ENCODE measurements at regions not wholly inside any gene's neighbourhood (a gene's known extent, or its start where the extent isn't known, plus 50 kb on each side); places are given as distances from the start of the nearest gene placed in this dataset.
"Not testable (repeated sequence)": the region's sequence is repeated elsewhere in the genome, so short reads cannot be mapped to it uniquely, and the experiment has no call there.

DNA sequence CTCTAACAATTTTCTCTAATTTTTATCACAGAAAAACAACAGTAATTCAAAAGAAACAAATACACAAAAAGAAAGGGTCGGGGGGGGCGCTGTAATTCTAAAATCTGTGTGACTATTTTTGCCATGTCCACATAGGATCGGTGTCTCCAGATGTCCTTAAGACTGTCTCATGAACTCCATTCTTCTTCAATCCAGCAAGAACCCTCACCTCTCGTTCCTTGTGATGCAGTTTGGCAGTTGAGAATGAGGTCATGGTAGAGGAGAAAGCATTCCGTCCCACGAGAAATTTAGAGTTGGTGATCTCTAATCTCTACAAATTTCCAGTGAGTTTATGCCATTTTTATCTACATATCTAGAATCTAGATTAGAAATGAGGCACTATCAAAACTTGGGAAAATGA is 394.7 kb downstream of the TFEC start:
- Histone ChIP-seq H3K4me3 (ENCODE audit: low read depth in 1 of 2, low read length in 2 of 2) (no peak overlapping the region), H3K9ac (ENCODE audit: low read length) (no peak overlapping the region), H3K27me3 (ENCODE audit: control insufficient read depth in 1 of 2, insufficient read depth in 2 of 2, low read length in 2 of 2) (no peaks in the 10 kb centered on the region), H3K4me1 (ENCODE audit: insufficient read depth, low read length) (no peaks in the 10 kb centered on the region), H3K9me3 (ENCODE audit: low read length) (no peaks in the 10 kb centered on the region), H3K27ac (ENCODE audit: low read depth, low read length) (no peak overlapping the region), H3K36me3 (ENCODE audit: insufficient read depth, low read length) (no peaks in the 10 kb centered on the region)

DNA sequence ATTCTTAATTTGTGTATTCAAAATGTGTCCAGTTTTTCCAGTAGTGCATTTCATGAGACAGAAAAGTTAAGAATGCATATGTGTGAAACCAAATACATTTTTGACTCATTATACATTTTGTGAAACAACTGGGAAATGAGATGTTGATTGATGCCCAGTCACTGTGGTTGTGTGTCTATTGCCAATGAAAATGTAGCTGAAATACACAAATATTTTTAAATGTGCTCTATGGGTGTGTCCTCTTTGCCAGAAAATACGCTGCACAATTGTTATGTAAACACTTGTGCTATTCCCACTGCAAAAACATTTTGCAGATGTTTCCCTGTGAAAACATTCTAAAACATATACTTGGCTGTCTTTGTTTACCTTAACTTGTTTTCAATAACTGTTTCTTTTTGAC is 395.2 kb downstream of the TFEC start:
- Histone ChIP-seq H3K4me3 (ENCODE audit: low read depth in 1 of 2, low read length in 2 of 2) (no peak overlapping the region), H3K36me3 (ENCODE audit: insufficient read depth, low read length) (no peaks in the 10 kb centered on the region), H3K9ac (ENCODE audit: low read length) (no peak overlapping the region), H3K4me1 (ENCODE audit: insufficient read depth, low read length) (no peaks in the 10 kb centered on the region), H3K27ac (ENCODE audit: low read depth, low read length) (no peak overlapping the region), H3K27me3 (ENCODE audit: control insufficient read depth in 1 of 2, insufficient read depth in 2 of 2, low read length in 2 of 2) (no peaks in the 10 kb centered on the region), H3K9me3 (ENCODE audit: low read length) (no peaks in the 10 kb centered on the region)

DNA sequence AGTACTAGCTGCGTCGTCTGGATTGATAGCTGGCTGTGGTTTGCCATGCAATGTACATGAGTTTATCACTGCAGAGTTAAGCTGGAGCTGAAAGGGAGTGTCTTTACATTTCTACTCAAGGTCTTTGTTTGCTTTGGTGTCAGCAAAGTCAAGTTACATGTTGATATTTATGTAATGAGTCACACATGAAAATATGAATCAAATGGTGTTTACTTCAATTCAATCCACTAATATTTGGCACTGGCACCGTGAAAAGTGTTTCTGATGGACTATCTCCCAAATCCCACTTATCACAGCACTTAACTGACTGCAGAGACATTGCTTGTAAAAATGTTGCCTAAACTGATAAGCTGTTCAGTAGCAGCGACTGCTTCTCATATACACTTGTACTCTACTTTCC is 395.9 kb downstream of the TFEC start:
- H3K9me3 ChIP-seq (ENCODE audit: low read length), result no peaks in the 10 kb centered on the region
- no peaks in the 10 kb centered on the region for H3K36me3 ChIP-seq (ENCODE audit: insufficient read depth, low read length)
- no peaks in the 10 kb centered on the region for H3K27me3 ChIP-seq (ENCODE audit: control insufficient read depth in 1 of 2, insufficient read depth in 2 of 2, low read length in 2 of 2)
- H3K4me3 ChIP-seq (ENCODE audit: low read depth in 1 of 2, low read length in 2 of 2), result no peak overlapping the region
- H3K9ac ChIP-seq (ENCODE audit: low read length), result no peak overlapping the region
- H3K4me1 ChIP-seq (ENCODE audit: insufficient read depth, low read length), result no peaks in the 10 kb centered on the region
- no peak overlapping the region for H3K27ac ChIP-seq (ENCODE audit: low read depth, low read length)

DNA sequence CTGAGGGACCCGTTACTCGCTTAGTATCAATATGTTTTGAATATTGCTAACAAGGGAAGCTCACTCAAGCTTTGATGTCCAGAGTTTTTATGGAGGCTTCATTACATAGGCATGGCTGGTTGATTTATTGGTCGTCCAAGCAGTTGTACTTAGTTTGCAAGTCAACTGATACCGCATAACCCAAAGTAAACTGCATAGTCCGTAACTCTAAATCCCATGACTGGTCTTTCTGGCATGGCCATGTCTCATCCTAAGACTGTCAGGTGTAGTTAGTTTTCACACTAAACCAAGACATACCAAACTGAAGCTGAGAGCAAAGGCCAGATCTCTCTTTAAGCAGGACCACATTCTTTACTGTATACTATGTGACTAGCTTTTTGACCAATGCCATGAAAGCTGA is 397.9 kb downstream of the TFEC start:
- Histone ChIP-seq H3K27me3 (ENCODE audit: control insufficient read depth in 1 of 2, insufficient read depth in 2 of 2, low read length in 2 of 2) (no peaks in the 10 kb centered on the region), H3K4me3 (ENCODE audit: low read depth in 1 of 2, low read length in 2 of 2) (no peak overlapping the region), H3K9me3 (ENCODE audit: low read length) (no peaks in the 10 kb centered on the region), H3K4me1 (ENCODE audit: insufficient read depth, low read length) (no peaks in the 10 kb centered on the region), H3K27ac (ENCODE audit: low read depth, low read length) (no peak overlapping the region), H3K9ac (ENCODE audit: low read length) (no peak overlapping the region), H3K36me3 (ENCODE audit: insufficient read depth, low read length) (no peaks in the 10 kb centered on the region)

DNA sequence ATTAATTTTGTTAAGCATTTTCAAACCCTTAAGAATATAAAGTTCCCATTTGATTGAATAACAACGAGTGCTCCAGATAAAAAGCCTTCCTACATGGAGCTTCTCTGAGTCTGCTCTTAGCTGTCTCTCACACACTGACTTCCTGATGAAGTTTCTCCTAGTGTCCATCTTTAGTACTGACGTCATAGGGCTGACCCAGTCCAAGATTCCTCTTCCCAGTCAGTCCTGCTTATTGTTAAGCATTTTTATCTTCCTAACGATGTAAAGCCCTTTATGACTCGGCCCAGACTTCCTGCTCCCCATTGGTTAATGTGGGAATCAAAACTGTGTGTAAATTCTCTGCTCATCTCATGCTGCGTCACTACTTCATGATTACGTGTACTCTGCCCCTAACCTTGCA is 398.8 kb downstream of the TFEC start:
- Histone ChIP-seq H3K9ac (ENCODE audit: low read length) (no peak overlapping the region), H3K4me3 (ENCODE audit: low read depth in 1 of 2, low read length in 2 of 2) (no peak overlapping the region), H3K4me1 (ENCODE audit: insufficient read depth, low read length) (no peaks in the 10 kb centered on the region)

DNA sequence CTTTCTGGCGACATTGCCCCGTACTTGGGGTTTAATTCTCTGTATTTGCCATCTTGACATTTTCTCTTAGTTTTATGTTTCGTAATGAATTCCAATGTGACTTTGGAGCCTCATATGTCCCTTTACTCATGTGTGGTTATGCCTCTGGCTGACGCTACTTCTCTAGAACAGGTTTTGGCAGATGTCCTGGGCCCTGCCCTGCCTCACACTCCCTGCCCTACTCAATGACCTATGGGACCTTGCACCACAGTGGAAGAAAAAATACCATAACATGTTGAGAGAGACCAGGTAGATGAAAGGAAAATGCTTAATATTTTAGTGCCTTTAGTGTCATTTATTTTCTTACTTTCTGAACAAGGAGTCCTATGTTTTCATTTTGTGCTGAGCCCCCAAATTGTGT is 400.5 kb downstream of the TFEC start:
- H3K9ac ChIP-seq (ENCODE audit: low read length), result no peak overlapping the region
- H3K36me3 ChIP-seq (ENCODE audit: insufficient read depth, low read length), result no peaks in the 10 kb centered on the region
- H3K27me3 ChIP-seq (ENCODE audit: control insufficient read depth in 1 of 2, insufficient read depth in 2 of 2, low read length in 2 of 2), result no peaks in the 10 kb centered on the region
- H3K4me1 ChIP-seq (ENCODE audit: insufficient read depth, low read length), result no peaks in the 10 kb centered on the region
- H3K27ac ChIP-seq (ENCODE audit: low read depth, low read length), result no peak overlapping the region
- H3K9me3 ChIP-seq (ENCODE audit: low read length), result no peaks in the 10 kb centered on the region
- no peak overlapping the region for H3K4me3 ChIP-seq (ENCODE audit: low read depth in 1 of 2, low read length in 2 of 2)

More for the DNA sequence above, 398.8 kb downstream of the TFEC start:
- Histone ChIP-seq H3K36me3 (ENCODE audit: insufficient read depth, low read length) (no peaks in the 10 kb centered on the region), H3K27me3 (ENCODE audit: control insufficient read depth in 1 of 2, insufficient read depth in 2 of 2, low read length in 2 of 2) (no peaks in the 10 kb centered on the region), H3K27ac (ENCODE audit: low read depth, low read length) (no peak overlapping the region), H3K9me3 (ENCODE audit: low read length) (no peaks in the 10 kb centered on the region)

DNA sequence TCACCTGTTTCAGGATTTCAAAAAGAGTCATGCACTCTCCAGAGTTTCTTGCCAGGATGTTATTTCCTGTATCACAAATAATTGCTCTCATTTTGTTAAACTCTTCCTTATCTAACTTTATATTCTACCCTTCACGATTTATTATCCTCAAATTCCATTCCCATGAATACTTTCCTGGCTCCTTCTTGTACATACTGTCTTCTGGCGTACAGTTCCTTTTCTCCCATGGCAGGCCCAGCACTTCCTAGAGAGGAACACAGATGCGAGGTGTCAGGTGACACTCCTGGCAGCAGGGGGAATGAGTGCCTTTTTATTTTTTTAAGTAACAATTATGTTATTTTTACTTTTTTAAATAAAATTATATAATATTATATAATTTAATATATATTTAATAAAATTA is 411.9 kb downstream of the TFEC start:
- H3K4me3 ChIP-seq (ENCODE audit: low read depth in 1 of 2, low read length in 2 of 2), result no peak overlapping the region
- no peak overlapping the region for H3K27ac ChIP-seq (ENCODE audit: low read depth, low read length)
- no peaks in the 10 kb centered on the region for H3K9me3 ChIP-seq (ENCODE audit: low read length)
- no peaks in the 10 kb centered on the region for H3K36me3 ChIP-seq (ENCODE audit: insufficient read depth, low read length)
- no peak overlapping the region for H3K9ac ChIP-seq (ENCODE audit: low read length)
- H3K27me3 ChIP-seq (ENCODE audit: control insufficient read depth in 1 of 2, insufficient read depth in 2 of 2, low read length in 2 of 2), result no peaks in the 10 kb centered on the region
- no peaks in the 10 kb centered on the region for H3K4me1 ChIP-seq (ENCODE audit: insufficient read depth, low read length)

DNA sequence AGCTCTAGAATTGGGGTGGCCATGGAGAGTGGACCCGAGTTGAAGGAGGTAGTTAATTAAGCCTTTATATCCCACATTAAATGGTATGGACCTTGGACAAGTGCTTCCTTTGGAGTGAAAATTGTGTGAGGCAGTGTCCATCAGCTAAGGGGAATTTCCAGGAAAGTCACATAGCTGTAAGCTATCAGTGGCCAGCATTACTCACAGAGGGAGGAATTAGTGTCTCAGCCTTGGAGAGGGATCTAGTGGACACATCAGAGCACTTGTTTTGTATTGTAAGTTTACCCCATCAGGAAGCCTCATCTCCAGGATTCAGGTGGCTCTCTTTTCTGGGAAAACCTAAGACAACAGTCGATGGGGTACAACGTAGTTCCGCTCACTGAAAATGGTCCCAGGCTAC is 416.7 kb downstream of the TFEC start:
- Histone ChIP-seq H3K27ac (ENCODE audit: low read depth, low read length) (no peak overlapping the region), H3K9ac (ENCODE audit: low read length) (no peak overlapping the region), H3K27me3 (ENCODE audit: control insufficient read depth in 1 of 2, insufficient read depth in 2 of 2, low read length in 2 of 2) (no peaks in the 10 kb centered on the region), H3K4me1 (ENCODE audit: insufficient read depth, low read length) (no peaks in the 10 kb centered on the region), H3K4me3 (ENCODE audit: low read depth in 1 of 2, low read length in 2 of 2) (no peak overlapping the region), H3K36me3 (ENCODE audit: insufficient read depth, low read length) (no peaks in the 10 kb centered on the region), H3K9me3 (ENCODE audit: low read length) (no peaks in the 10 kb centered on the region)

DNA sequence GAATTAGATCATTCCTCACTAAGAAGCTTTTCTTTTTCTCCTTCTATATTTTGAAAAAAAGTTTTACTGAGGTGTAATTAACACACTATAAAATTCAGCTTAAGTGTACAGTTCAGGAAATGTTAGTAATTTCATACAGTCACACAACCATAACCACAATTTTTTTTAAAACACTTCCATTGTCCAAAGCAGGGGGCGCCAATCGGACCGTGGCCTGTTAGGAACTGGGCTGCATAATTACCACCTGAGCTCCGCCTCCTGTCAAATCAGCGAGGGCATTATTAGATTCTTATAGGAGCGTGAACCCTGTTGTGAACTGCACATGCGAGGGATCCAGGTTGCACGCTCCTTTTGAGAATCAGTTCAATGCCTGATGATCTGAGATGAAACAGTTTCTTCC is 427.1 kb downstream of the TFEC start:
- H3K4me3 ChIP-seq (ENCODE audit: low read depth in 1 of 2, low read length in 2 of 2), result no peak overlapping the region
- no peak overlapping the region for H3K27ac ChIP-seq (ENCODE audit: low read depth, low read length)
- no peaks in the 10 kb centered on the region for H3K9me3 ChIP-seq (ENCODE audit: low read length)
- no peaks in the 10 kb centered on the region for H3K4me1 ChIP-seq (ENCODE audit: insufficient read depth, low read length)
- no peaks in the 10 kb centered on the region for H3K27me3 ChIP-seq (ENCODE audit: control insufficient read depth in 1 of 2, insufficient read depth in 2 of 2, low read length in 2 of 2)
- no peaks in the 10 kb centered on the region for H3K36me3 ChIP-seq (ENCODE audit: insufficient read depth, low read length)
- H3K9ac ChIP-seq (ENCODE audit: low read length), result no peak overlapping the region

DNA sequence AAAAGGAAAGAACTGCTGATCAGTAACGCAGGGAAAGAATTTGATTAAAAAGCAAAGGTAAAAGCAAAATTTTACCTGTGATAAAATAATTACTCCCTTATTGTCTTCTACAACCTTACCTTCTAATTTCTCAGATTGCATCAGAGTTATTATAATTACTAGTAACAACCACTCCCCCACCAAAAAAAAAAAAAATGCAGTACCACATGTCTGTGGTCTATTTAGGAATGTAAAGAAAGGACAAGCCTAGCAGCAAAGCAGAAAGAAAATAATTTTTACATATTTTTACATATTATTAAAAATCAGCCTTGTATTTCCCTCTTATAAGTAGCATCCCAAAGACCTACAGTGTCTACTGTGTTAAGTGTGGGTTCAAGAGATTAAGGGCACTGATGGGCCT is 430.4 kb downstream of the TFEC start:
- Histone ChIP-seq H3K27ac (ENCODE audit: low read depth, low read length) (no peak overlapping the region), H3K9me3 (ENCODE audit: low read length) (no peaks in the 10 kb centered on the region), H3K27me3 (ENCODE audit: control insufficient read depth in 1 of 2, insufficient read depth in 2 of 2, low read length in 2 of 2) (no peaks in the 10 kb centered on the region), H3K4me3 (ENCODE audit: low read depth in 1 of 2, low read length in 2 of 2) (no peak overlapping the region), H3K4me1 (ENCODE audit: insufficient read depth, low read length) (no peaks in the 10 kb centered on the region), H3K9ac (ENCODE audit: low read length) (no peak overlapping the region), H3K36me3 (ENCODE audit: insufficient read depth, low read length) (no peaks in the 10 kb centered on the region)

DNA sequence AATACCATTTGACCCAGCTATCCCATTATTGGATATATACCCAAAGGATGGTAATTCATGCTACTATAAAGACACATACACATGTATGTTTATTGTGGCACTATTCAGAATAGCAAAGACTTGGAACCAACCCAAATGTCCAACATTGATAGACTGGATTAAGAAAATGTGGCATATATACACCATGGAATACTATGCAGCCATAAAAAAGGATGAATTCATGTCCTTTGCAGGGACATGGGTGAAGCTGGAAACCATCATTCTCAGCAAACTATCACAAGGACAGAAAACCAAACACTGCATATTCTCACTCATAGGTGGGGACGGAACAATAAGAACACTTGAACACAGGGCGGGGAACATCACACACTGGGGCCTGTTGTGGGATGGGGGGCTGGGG is 431.4 kb downstream of the TFEC start:
- not testable (repeated sequence) for H3K27ac ChIP-seq (ENCODE audit: low read depth, low read length); H3K27me3 ChIP-seq (ENCODE audit: control insufficient read depth in 1 of 2, insufficient read depth in 2 of 2, low read length in 2 of 2); H3K4me1 ChIP-seq (ENCODE audit: insufficient read depth, low read length); H3K9ac ChIP-seq (ENCODE audit: low read length); H3K9me3 ChIP-seq (ENCODE audit: low read length); H3K4me3 ChIP-seq (ENCODE audit: low read depth in 1 of 2, low read length in 2 of 2); H3K36me3 ChIP-seq (ENCODE audit: insufficient read depth, low read length)

DNA sequence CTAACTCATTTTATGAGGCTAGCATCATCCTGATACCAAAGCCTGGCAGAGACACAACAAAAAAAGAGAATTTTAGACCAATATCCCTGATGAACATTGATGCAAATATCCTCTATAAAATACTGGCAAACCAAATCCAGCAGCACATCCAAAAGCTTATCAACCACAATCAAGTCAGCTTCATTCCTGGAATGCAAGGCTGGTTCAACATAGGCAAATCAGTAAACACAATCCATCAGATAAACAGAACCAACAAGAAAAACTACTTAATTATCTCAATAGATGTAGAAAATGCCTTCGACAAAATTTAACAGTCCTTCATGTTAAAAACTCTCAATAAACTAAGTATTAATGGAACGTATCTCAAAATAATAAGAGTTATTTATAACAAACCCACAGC is 433.3 kb downstream of the TFEC start:
- not testable (repeated sequence) for H3K27ac ChIP-seq (ENCODE audit: low read depth, low read length); H3K9me3 ChIP-seq (ENCODE audit: low read length); H3K9ac ChIP-seq (ENCODE audit: low read length); H3K4me1 ChIP-seq (ENCODE audit: insufficient read depth, low read length); H3K4me3 ChIP-seq (ENCODE audit: low read depth in 1 of 2, low read length in 2 of 2); H3K36me3 ChIP-seq (ENCODE audit: insufficient read depth, low read length); H3K27me3 ChIP-seq (ENCODE audit: control insufficient read depth in 1 of 2, insufficient read depth in 2 of 2, low read length in 2 of 2)

DNA sequence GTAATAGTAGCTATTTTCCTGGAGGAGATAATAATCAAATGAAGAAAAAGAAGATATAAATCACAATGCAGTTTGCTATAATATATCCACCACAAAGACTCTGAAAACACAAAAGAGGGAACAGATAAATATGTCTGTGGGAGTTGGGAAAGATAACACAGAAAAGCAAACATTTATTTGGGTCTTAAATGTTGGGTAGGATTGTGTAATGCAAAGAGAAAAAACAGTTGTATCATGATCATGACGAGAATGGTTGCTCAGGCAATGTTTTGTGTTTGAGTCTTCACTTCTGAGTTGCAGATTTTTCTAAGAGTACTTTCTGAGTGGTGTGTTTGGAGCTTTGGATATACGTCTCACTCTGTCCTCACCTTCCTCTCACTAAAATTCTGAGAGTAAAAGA is 437.5 kb downstream of the TFEC start:
- H3K36me3 ChIP-seq (ENCODE audit: insufficient read depth, low read length), result no peaks in the 10 kb centered on the region
- no peak overlapping the region for H3K27ac ChIP-seq (ENCODE audit: low read depth, low read length)
- no peak overlapping the region for H3K4me3 ChIP-seq (ENCODE audit: low read depth in 1 of 2, low read length in 2 of 2)
- no peaks in the 10 kb centered on the region for H3K27me3 ChIP-seq (ENCODE audit: control insufficient read depth in 1 of 2, insufficient read depth in 2 of 2, low read length in 2 of 2)
- H3K9ac ChIP-seq (ENCODE audit: low read length), result no peak overlapping the region
- H3K9me3 ChIP-seq (ENCODE audit: low read length), result no peaks in the 10 kb centered on the region
- no peaks in the 10 kb centered on the region for H3K4me1 ChIP-seq (ENCODE audit: insufficient read depth, low read length)
